HL-60/S4 (cell line): ENCODE measurements at regions not wholly inside any gene's neighbourhood (a gene's known extent, or its start where the extent isn't known, plus 50 kb on each side); places are given as distances from the start of the nearest gene placed in this dataset.

Experiments
- in situ Hi-C: fragments of 300-500 bp; cut with MboI; formaldehyde crosslinking; loops from 2 replicates; pipeline ENCODE4 v1.14.3; 2022; ENCODE audit warnings: low sequenced_read_pairs

- in situ Hi-C loops: no loop called here
These were observed 91.8 kb downstream of the RMI2 start for GRCh38 chr16:11437069-11437468.

DNA sequence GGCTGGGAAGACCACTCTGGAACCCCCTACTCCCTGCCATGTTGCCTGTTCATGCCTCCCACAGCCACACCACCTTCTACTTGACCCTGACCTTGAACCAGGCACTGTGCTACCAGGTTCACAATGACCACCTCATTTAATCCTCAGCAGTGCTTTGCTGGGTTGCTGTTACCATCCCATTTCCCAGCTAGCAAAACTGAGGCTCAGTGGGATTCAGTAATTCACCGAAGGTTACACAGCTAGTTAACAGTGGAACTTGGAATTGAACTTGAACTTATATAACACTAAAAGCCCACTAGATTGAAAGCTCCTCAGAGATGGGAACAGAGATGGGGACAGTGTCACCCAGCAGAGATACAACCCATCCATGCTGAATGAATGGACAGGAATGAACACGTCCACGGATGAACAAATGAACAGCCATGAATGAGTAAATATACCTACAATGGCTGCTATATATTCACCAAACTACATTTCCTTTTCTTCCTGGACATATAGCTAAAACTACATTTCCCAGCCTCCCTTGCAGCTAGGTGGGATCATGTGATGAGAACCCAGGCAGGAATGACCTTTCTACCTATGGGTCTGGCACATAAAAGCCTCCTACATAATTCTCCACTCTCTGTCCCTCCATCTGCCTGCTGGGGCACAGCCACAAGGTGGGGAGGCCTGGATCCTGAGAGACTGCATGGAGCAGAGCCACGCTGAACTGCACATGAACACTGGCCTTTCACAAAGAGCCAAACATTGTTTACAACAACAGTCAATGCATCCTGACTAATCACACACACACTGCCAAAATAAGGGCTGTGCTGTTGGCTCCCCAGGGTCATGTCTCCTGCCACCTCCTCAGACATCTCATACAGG lies 94.8 kb downstream of the RMI2 start:
- in situ Hi-C loops: no loop called here

- in situ Hi-C loops: no loop called here
These were observed 95.4 kb downstream of the RMI2 start for GRCh38 chr16:11440657-11441012.

DNA sequence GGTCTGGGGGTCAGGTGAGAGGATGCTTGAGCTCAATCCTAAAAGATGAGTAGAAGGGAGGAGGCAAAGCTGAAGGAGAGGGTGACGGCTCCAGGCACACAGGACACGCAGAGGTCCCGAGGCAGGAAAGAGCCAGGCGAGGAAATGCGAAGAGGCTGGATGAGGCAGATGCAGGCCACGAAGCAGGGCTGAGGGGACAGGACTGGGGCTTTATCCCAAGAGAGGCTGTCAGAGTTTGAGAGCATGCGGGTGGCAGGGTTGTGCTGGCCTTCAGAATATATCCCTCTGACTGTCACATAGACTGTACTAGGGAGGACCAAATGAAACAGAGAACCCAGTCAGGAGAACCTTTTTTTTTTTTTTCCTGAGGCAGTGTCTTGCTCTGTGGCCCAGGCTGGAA lies 100.2 kb downstream of the RMI2 start:
- in situ Hi-C loops: no loop called here

GRCh38 chr16:11446566-11447119 lies 101.4 kb downstream of the RMI2 start:
- in situ Hi-C loops: no loop called here

DNA sequence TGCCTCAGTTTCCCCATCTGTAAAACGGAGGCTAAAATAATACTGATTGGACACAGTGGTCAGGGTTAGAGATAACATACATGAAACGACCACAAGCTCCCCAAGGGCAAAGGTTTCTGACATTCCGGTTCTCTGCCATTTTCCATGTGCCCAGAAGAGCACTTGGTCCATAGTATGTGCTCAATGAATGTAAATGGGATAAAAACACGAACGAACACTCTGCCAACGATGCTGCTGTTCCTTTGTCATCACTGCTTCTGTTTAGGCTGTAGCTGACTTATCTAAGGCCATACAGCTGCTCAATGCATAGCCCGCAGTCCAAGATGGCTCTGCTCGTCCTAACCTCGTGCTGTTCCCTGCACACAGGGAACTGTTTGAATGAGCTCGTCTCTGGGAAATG lies 102.0 kb downstream of the RMI2 start:
- in situ Hi-C loops: no loop called here

GRCh38 chr16:11447836-11448235 lies 102.6 kb downstream of the RMI2 start:
- in situ Hi-C loops: no loop called here

GRCh38 chr16:11448796-11449416 lies 103.6 kb downstream of the RMI2 start:
- in situ Hi-C loops: no loop called here

DNA sequence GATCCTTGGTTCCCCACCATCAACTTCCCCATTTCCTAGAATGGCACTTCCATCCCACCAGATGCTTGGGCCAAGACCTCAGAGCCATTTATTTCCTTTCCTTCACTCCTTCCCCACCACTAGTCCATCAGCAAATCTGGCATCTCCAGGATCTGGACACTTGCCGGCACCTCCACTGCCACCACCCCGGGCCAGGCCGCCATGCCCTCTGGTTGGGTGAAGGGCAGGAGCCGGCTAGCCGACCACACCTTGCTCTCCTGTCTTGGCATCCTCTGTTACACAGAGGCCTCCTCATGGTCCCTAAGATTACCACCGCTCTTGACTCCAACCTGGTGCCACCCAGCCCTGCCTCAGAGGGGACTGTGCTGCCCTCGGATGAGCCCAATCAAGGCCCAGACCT lies 104.5 kb downstream of the RMI2 start:
- in situ Hi-C loops: no loop called here

DNA sequence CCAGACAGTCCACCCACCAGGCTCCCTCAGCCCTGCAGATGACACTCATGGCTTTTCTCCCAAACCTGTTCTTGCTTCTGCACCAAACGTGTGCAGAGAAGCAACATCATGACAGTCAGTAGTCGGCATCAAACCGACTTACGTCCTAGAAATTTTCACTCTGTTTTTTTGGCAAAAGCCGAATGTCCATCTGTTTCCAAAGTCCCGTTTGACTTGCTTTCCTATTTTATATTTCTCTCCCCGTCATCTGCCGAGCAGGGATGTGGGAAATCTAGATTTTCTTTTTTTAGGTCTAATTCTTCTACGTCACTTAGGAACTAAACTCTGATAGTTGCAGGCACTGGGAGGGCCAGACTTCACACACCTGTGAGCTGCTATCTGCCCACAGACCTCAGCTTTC lies 104.9 kb downstream of the RMI2 start:
- in situ Hi-C loops: no loop called here

DNA sequence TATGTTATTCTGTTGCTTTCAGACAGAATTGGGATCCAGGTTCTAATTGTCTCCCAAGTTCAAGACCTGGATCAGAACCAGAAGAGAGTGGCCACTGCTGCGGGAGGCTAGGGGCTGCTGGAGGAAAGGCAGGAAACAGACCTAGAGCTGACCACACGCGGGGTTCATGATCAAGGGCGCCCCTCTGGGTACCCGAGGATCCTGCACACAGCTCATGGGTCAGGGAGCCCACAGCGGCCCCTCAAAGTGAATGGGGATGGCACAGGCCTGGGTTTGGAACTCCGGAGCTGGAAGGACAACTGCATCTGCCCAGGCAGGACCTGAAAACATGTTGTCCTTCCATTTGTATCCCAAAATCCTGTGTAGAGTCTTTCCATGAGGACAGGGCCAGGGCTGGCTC lies 107.0 kb downstream of the RMI2 start:
- in situ Hi-C loops: no loop called here

- in situ Hi-C loops: no loop called here
These were observed 107.6 kb downstream of the RMI2 start for GRCh38 chr16:11452746-11453389.

DNA sequence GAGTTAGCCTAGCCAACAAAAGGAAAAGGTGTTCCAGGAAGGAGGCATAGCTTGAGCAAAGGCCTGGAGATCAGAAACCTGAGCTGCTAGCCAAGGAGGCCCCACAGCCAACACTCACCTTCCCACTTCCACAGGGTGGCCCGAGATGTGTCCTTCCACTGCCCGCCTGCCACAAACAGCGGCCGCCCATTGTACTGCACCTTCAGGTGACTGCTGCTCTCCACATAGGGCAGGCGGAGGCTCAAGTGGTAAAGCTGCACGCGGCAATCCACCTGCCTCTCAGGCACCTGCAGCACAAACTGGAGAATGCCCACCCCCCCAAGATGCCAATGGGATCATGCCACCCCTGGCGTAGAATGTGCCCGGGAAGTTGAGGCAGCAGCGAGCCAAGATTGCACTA lies 111.5 kb downstream of the RMI2 start:
- in situ Hi-C loops: no loop called here

- in situ Hi-C loops: no loop called here
These were observed 114.5 kb downstream of the RMI2 start for GRCh38 chr16:11459722-11460121.

- in situ Hi-C loops: no loop called here
These were observed 115.7 kb downstream of the RMI2 start for GRCh38 chr16:11460820-11461594.

GRCh38 chr16:11461595-11461990 lies 116.3 kb downstream of the RMI2 start:
- in situ Hi-C loops: no loop called here

DNA sequence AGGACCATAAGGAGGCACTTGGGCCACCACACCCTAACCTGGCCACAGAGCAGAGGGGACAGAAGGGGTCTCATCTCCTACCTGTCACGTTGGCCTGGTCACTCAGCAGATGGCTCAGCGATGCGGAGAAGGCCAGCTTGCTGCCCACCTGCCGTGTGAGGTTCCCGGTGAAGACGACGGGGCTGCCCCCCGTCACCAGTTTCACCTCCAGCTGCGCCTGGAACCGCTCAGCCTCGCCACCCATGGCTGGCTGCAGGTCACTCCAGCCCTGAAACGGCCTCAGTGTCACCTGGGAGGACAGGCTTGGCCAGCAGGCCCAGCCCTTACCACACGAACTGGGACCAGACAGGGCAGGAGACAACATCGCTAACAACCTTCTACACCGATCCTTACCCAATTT lies 116.8 kb downstream of the RMI2 start:
- in situ Hi-C loops: no loop called here

DNA sequence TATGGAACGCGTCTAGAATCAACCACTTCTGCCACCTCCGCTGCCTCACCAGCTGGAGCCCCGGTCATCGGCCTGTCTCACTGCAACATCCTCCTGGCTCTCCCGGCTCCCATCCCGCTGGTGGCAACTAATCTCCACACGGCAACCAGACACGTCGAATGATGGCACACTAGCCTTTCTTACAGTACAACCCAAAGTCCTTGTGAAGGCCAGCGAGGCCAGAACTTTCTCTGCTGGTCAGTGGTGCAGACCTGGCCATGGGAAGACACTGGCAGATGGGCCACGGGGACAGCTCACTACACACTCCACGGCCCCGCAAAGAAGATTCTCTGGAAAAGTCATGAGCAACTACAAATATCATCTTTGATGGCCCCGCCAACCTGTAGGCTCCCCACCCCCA lies 117.6 kb downstream of the RMI2 start:
- in situ Hi-C loops: no loop called here

DNA sequence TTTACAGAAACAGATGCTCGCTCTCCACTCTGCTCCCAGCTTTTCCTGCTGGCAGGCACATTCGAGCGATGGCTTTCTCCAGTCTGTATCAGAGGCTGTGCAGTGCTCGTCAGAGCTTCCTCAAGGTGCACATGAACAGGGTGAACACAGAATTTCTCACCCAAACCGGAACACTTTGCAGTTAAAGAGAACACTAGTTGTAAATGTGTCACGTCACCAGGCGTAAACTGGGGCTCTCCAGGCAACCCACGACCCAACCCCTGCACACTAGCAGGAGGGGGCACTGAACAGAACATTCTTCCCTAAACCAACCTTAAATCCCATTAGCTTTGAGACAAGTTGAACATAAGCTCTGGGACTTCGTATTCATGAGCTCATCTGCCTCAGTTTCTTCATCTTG lies 119.0 kb downstream of the RMI2 start:
- in situ Hi-C loops: no loop called here

DNA sequence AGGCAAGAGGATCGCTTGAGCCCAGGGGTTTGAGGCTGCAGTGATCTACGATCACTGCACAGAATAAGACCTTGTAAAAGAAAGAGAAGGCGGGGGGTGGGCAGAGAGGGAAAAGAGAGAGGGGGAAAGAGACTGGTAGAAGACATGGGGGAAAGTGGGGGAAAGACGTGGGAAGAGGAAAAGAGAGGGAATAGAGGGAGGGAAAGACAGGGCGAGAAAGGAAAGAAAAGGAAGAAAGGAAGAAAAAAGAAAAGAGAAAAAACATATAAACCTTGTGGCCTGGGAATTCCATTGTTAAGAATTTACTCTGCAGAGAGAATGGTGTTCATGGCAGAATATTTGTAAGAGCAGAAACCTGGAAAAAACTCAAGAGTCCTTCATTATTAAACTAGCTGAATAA lies 120.4 kb downstream of the RMI2 start:
- in situ Hi-C loops: no loop called here
